Muscle of arm (tissue), 1 donor: ENCODE measurements at regions not wholly inside any gene's neighbourhood (a gene's known extent, or its start where the extent isn't known, plus 50 kb on each side); places are given as distances from the start of the nearest gene placed in this dataset.
A peak's percentile ranks its signal among the peaks of the same experiment; 100 is the strongest.
"Not testable (repeated sequence)": the region's sequence is repeated elsewhere in the genome, so short reads cannot be mapped to it uniquely, and the experiment has no call there.

Source experiments
- DNase-seq: peaks from one replicate; pipeline ENCODE4 v3.0.0-alpha.2; 2013

- DNase-seq, result no peak
Observed at GRCh38 chr10:89952325-89952724, 250.9 kb downstream of the KIF20B start.

- no peak for DNase-seq
Observed at GRCh38 chr10:89952751-89953150, 251.4 kb downstream of the KIF20B start.

- no peak for DNase-seq
Observed at GRCh38 chr10:89954061-89954460, 252.7 kb downstream of the KIF20B start.

- DNase-seq, result no peak
Observed at GRCh38 chr10:89954787-89955566, 253.6 kb downstream of the KIF20B start.

- DNase-seq, result no peak
Observed at GRCh38 chr10:89959433-89960110, 258.2 kb downstream of the KIF20B start.

- no peak for DNase-seq
Observed at GRCh38 chr10:89963451-89964102, 262.2 kb downstream of the KIF20B start.

GRCh38 chr10:89966211-89966610 lies 264.8 kb downstream of the KIF20B start:
- DNase-seq, result no peak

GRCh38 chr10:89973326-89973725 lies 271.9 kb downstream of the KIF20B start:
- peak; percentile 26 for DNase-seq

- no peak for DNase-seq
Observed at GRCh38 chr10:89975071-89975470, 273.7 kb downstream of the KIF20B start.

- DNase-seq, result no peak
Observed at GRCh38 chr10:89975771-89976170, 274.4 kb downstream of the KIF20B start.

GRCh38 chr10:89978081-89978480 lies 276.7 kb downstream of the KIF20B start:
- DNase-seq, result no peak

GRCh38 chr10:89979726-89980125 lies 278.3 kb downstream of the KIF20B start:
- no peak for DNase-seq

- DNase-seq, result no peak
Observed at GRCh38 chr10:89980166-89980565, 278.8 kb downstream of the KIF20B start.

- DNase-seq, result peak; percentile 46
Observed at GRCh38 chr10:89981891-89982290, 280.5 kb downstream of the KIF20B start.

- no peak for DNase-seq
Observed at GRCh38 chr10:89985446-89985845, 284.1 kb downstream of the KIF20B start.

- not testable (repeated sequence) for DNase-seq
Observed at GRCh38 chr10:89988361-89988760, 287.0 kb downstream of the KIF20B start.

GRCh38 chr10:89992575-89992974 lies 291.2 kb downstream of the KIF20B start:
- DNase-seq, result no peak

- DNase-seq, result no peak
Observed at GRCh38 chr10:90007226-90007625, 305.8 kb downstream of the KIF20B start.

GRCh38 chr10:90011281-90011680 lies 309.9 kb downstream of the KIF20B start:
- DNase-seq, result not testable (repeated sequence)

- no peak for DNase-seq
Observed at GRCh38 chr10:90018819-90019218, 317.4 kb downstream of the KIF20B start.

GRCh38 chr10:90020506-90020905 lies 319.1 kb downstream of the KIF20B start:
- DNase-seq, result no peak

GRCh38 chr10:90023950-90024349 lies 322.6 kb downstream of the KIF20B start:
- DNase-seq, result no peak

GRCh38 chr10:90028312-90028711 lies 326.9 kb downstream of the KIF20B start:
- no peak for DNase-seq
